ENCODE measurements at regions not wholly inside any gene's neighbourhood (a gene's known extent, or its start where the extent isn't known, plus 50 kb on each side); places are given as distances from the start of the nearest gene placed in this dataset.

GRCh38 chrX:45714866-45715265 is 514.2 kb upstream of the DIPK2B start:
- Histone ChIP-seq H3K36me3 (ENCODE audit: control insufficient read depth in 1 of 2, insufficient read depth in 2 of 2, low read length in 2 of 2) (no peaks in the 10 kb centered on the region), H3K4me3 (ENCODE audit: low read depth in 1 of 2, low read length in 2 of 2) (no peak overlapping the region), H3K27me3 (ENCODE audit: control insufficient read depth in 1 of 2, insufficient read depth in 2 of 2, low read length in 2 of 2) (no peaks in the 10 kb centered on the region), H3K9ac (ENCODE audit: low read depth in 1 of 2, low read length in 2 of 2) (no peak overlapping the region), H3K4me1 (ENCODE audit: control insufficient read depth in 1 of 2, insufficient read depth in 2 of 2, low read length in 2 of 2) (peaks cover 0 to 15% of the 10 kb centered on the region in 2 donors), H3K9me3 (ENCODE audit: control insufficient read depth in 1 of 2, low read length in 2 of 2) (no peaks in the 10 kb centered on the region), H3K27ac (ENCODE audit: low read depth, low read length) (no peak overlapping the region)

- H3K27me3 ChIP-seq (ENCODE audit: control insufficient read depth in 1 of 2, insufficient read depth in 2 of 2, low read length in 2 of 2): no peaks in the 10 kb centered on the region
- H3K27ac ChIP-seq (ENCODE audit: low read depth, low read length): no peak overlapping the region
- no peak overlapping the region for H3K4me3 ChIP-seq (ENCODE audit: low read depth in 1 of 2, low read length in 2 of 2)
- no peaks in the 10 kb centered on the region for H3K9me3 ChIP-seq (ENCODE audit: control insufficient read depth in 1 of 2, low read length in 2 of 2)
- peaks cover 0 to 15% of the 10 kb centered on the region in 2 donors for H3K4me1 ChIP-seq (ENCODE audit: control insufficient read depth in 1 of 2, insufficient read depth in 2 of 2, low read length in 2 of 2)
- H3K9ac ChIP-seq (ENCODE audit: low read depth in 1 of 2, low read length in 2 of 2): no peak overlapping the region
- no peaks in the 10 kb centered on the region for H3K36me3 ChIP-seq (ENCODE audit: control insufficient read depth in 1 of 2, insufficient read depth in 2 of 2, low read length in 2 of 2)
Measured at GRCh38 chrX:45712067-45712466, 511.4 kb upstream of the DIPK2B start.

DNA sequence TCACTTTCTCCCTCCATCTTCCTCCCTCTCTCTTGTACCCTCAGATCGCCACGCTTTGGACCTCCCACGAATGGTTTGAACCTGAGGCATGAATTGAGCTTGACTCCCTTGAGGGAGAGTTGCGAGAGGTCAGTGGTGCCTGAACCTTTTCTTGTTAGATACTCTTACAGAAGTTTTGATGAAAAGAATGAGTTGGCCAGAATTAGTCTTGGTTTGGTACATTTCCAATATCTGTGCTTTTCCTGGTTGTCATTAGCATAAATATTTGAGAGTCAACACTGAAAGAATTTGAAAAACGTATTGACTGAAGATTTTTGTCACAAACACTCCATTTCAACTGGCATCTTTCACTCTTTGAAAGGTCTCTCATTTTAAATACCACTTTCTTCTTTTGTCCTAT is 510.6 kb upstream of the DIPK2B start:
- H3K27me3 ChIP-seq (ENCODE audit: control insufficient read depth in 1 of 2, insufficient read depth in 2 of 2, low read length in 2 of 2): no peaks in the 10 kb centered on the region
- no peak overlapping the region for H3K9ac ChIP-seq (ENCODE audit: low read depth in 1 of 2, low read length in 2 of 2)
- no peaks in the 10 kb centered on the region for H3K36me3 ChIP-seq (ENCODE audit: control insufficient read depth in 1 of 2, insufficient read depth in 2 of 2, low read length in 2 of 2)
- H3K4me1 ChIP-seq (ENCODE audit: control insufficient read depth in 1 of 2, insufficient read depth in 2 of 2, low read length in 2 of 2): peaks cover 0 to 10% of the 10 kb centered on the region in 2 donors
- no peak overlapping the region for H3K4me3 ChIP-seq (ENCODE audit: low read depth in 1 of 2, low read length in 2 of 2)
- no peak overlapping the region for H3K27ac ChIP-seq (ENCODE audit: low read depth, low read length)
- H3K9me3 ChIP-seq (ENCODE audit: control insufficient read depth in 1 of 2, low read length in 2 of 2): no peaks in the 10 kb centered on the region

DNA sequence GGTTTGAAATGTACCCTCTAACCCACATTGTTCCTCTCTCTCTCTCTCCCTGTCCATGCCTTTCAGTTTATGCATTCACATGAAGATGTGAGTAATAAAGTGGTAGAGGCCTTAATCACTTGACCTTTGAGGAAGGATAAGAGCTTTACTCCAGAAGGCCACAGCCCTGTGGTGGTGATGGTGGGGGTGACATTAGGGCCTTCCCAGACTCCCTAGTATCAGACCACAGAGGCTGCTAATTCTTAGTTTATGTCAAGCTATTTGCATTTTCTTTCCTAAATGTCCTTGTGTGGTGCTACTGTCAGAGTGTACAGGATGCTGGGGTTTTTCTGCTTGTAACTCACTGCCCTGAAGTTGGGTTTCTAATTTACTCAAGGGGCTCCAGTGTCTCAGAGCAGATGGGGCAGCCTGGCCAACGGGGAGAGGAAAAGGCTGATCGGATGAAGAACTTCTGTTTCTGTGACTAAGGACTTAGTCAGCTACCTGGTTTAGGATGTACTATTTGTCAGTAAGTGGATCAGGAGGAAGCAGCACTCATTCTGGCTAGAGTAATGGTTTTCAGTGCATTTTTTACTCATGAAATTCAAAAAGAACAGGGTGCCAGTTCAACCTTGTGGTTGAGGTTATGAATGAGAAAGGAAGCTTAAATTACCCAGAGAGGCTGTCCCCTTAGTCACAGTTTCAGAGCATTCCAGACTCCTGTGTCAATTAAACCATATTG is 509.6 kb upstream of the DIPK2B start:
- H3K9ac ChIP-seq (ENCODE audit: low read depth in 1 of 2, low read length in 2 of 2): no peak overlapping the region
- H3K36me3 ChIP-seq (ENCODE audit: control insufficient read depth in 1 of 2, insufficient read depth in 2 of 2, low read length in 2 of 2): no peaks in the 10 kb centered on the region
- peaks cover 0 to under 1% of the 10 kb centered on the region in 2 donors for H3K4me1 ChIP-seq (ENCODE audit: control insufficient read depth in 1 of 2, insufficient read depth in 2 of 2, low read length in 2 of 2)
- no peak overlapping the region for H3K4me3 ChIP-seq (ENCODE audit: low read depth in 1 of 2, low read length in 2 of 2)
- no peaks in the 10 kb centered on the region for H3K27me3 ChIP-seq (ENCODE audit: control insufficient read depth in 1 of 2, insufficient read depth in 2 of 2, low read length in 2 of 2)
- no peak overlapping the region for H3K27ac ChIP-seq (ENCODE audit: low read depth, low read length)
- H3K9me3 ChIP-seq (ENCODE audit: control insufficient read depth in 1 of 2, low read length in 2 of 2): no peaks in the 10 kb centered on the region

DNA sequence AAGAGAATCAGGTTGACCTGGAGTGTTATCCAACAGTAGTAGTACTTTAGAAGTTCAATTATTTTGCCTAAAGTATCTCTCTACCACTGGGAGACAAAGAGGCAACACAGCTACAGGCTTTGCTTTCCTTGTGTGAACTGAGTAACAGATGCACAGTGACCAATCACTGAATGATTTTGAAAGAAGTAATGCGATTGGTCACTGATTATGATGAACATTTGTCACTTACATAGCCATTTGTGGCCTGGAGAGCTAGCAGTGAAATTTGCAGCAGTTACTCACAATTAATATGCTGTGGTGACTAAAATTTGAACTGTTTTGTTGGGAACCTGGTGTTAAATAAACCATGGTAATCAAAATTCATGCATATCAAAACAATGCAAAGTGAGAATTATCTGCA is 508.7 kb upstream of the DIPK2B start:
- Histone ChIP-seq H3K27ac (ENCODE audit: low read depth, low read length) (no peak overlapping the region), H3K9ac (ENCODE audit: low read depth in 1 of 2, low read length in 2 of 2) (no peak overlapping the region), H3K27me3 (ENCODE audit: control insufficient read depth in 1 of 2, insufficient read depth in 2 of 2, low read length in 2 of 2) (no peaks in the 10 kb centered on the region), H3K4me3 (ENCODE audit: low read depth in 1 of 2, low read length in 2 of 2) (no peak overlapping the region), H3K4me1 (ENCODE audit: control insufficient read depth in 1 of 2, insufficient read depth in 2 of 2, low read length in 2 of 2) (no peaks in the 10 kb centered on the region), H3K9me3 (ENCODE audit: control insufficient read depth in 1 of 2, low read length in 2 of 2) (no peaks in the 10 kb centered on the region), H3K36me3 (ENCODE audit: control insufficient read depth in 1 of 2, insufficient read depth in 2 of 2, low read length in 2 of 2) (no peaks in the 10 kb centered on the region)

DNA sequence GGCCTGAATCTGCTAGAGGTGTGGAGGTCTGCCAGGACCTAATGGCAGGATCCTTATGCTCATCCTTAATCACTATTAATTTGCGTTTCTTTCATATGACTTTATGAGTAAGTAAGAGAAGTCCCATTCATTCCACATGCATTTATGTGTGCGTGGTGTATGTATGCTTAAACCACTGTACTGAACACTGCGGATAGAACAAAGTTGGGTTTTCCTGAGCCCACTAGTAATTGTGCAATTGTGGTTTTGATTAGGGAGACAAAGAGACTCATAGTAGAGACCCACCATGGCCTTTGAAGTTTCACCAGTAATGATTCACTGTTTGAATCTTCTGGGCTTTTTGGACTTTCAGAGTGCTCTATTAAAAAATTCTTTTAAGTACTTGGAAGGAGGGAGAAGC is 498.5 kb upstream of the DIPK2B start:
- no peak overlapping the region for H3K4me3 ChIP-seq (ENCODE audit: low read depth in 1 of 2, low read length in 2 of 2)
- H3K27ac ChIP-seq (ENCODE audit: low read depth, low read length): no peak overlapping the region
- no peaks in the 10 kb centered on the region for H3K4me1 ChIP-seq (ENCODE audit: control insufficient read depth in 1 of 2, insufficient read depth in 2 of 2, low read length in 2 of 2)
- no peaks in the 10 kb centered on the region for H3K36me3 ChIP-seq (ENCODE audit: control insufficient read depth in 1 of 2, insufficient read depth in 2 of 2, low read length in 2 of 2)
- H3K9me3 ChIP-seq (ENCODE audit: control insufficient read depth in 1 of 2, low read length in 2 of 2): no peaks in the 10 kb centered on the region
- H3K9ac ChIP-seq (ENCODE audit: low read depth in 1 of 2, low read length in 2 of 2): no peak overlapping the region
- H3K27me3 ChIP-seq (ENCODE audit: control insufficient read depth in 1 of 2, insufficient read depth in 2 of 2, low read length in 2 of 2): no peaks in the 10 kb centered on the region

DNA sequence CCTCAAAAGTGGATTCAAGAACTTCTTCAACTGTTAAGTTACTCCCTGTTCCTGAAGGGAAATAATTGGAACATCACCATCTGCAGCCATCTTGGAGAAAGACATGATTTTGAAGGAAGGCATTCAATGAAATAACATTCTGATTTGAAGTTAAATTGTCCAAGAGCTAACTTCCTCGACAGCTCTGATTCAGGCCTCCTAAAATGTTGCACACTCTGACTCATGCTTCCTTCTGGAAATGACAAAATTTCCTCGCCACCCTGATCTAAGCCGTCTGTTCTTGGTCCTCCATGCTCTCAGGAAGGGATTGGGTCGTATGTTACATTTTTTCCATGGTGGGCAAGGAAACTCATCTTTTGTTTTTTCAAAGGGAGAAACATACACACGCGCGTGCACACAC is 496.9 kb upstream of the DIPK2B start:
- Histone ChIP-seq H3K27ac (ENCODE audit: low read depth, low read length) (no peak overlapping the region), H3K27me3 (ENCODE audit: control insufficient read depth in 1 of 2, insufficient read depth in 2 of 2, low read length in 2 of 2) (no peaks in the 10 kb centered on the region), H3K4me3 (ENCODE audit: low read depth in 1 of 2, low read length in 2 of 2) (no peak overlapping the region), H3K9ac (ENCODE audit: low read depth in 1 of 2, low read length in 2 of 2) (no peak overlapping the region), H3K4me1 (ENCODE audit: control insufficient read depth in 1 of 2, insufficient read depth in 2 of 2, low read length in 2 of 2) (no peaks in the 10 kb centered on the region), H3K36me3 (ENCODE audit: control insufficient read depth in 1 of 2, insufficient read depth in 2 of 2, low read length in 2 of 2) (no peaks in the 10 kb centered on the region), H3K9me3 (ENCODE audit: control insufficient read depth in 1 of 2, low read length in 2 of 2) (no peaks in the 10 kb centered on the region)

DNA sequence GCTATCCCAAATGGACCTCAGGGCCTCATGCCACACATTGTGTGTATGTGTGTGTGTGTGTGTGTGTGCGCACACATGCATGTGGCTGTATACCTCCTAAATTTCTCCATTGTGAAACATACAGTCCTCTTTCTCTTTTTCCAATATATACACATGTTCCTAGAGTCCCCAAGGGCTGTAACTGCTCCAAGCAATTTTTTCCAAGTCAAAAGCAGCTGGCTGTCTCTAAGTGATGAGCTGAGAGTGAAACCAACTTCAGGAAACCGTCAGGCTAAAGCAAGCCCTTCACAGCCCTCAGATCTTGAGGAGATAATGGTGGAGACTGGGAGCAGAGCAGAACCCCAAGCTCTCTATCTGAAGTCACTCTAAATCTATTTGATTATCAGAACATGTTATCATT is 496.1 kb upstream of the DIPK2B start:
- Histone ChIP-seq H3K4me1 (ENCODE audit: control insufficient read depth in 1 of 2, insufficient read depth in 2 of 2, low read length in 2 of 2) (no peaks in the 10 kb centered on the region), H3K27me3 (ENCODE audit: control insufficient read depth in 1 of 2, insufficient read depth in 2 of 2, low read length in 2 of 2) (no peaks in the 10 kb centered on the region), H3K36me3 (ENCODE audit: control insufficient read depth in 1 of 2, insufficient read depth in 2 of 2, low read length in 2 of 2) (no peaks in the 10 kb centered on the region), H3K9me3 (ENCODE audit: control insufficient read depth in 1 of 2, low read length in 2 of 2) (no peaks in the 10 kb centered on the region), H3K4me3 (ENCODE audit: low read depth in 1 of 2, low read length in 2 of 2) (no peak overlapping the region), H3K9ac (ENCODE audit: low read depth in 1 of 2, low read length in 2 of 2) (no peak overlapping the region), H3K27ac (ENCODE audit: low read depth, low read length) (no peak overlapping the region)

- Histone ChIP-seq H3K27ac (ENCODE audit: low read depth, low read length) (no peak overlapping the region), H3K4me1 (ENCODE audit: control insufficient read depth in 1 of 2, insufficient read depth in 2 of 2, low read length in 2 of 2) (no peaks in the 10 kb centered on the region), H3K9ac (ENCODE audit: low read depth in 1 of 2, low read length in 2 of 2) (no peak overlapping the region), H3K9me3 (ENCODE audit: control insufficient read depth in 1 of 2, low read length in 2 of 2) (no peaks in the 10 kb centered on the region), H3K4me3 (ENCODE audit: low read depth in 1 of 2, low read length in 2 of 2) (no peak overlapping the region), H3K36me3 (ENCODE audit: control insufficient read depth in 1 of 2, insufficient read depth in 2 of 2, low read length in 2 of 2) (no peaks in the 10 kb centered on the region), H3K27me3 (ENCODE audit: control insufficient read depth in 1 of 2, insufficient read depth in 2 of 2, low read length in 2 of 2) (no peaks in the 10 kb centered on the region)
Measured at GRCh38 chrX:45689971-45690370, 489.3 kb upstream of the DIPK2B start.

DNA sequence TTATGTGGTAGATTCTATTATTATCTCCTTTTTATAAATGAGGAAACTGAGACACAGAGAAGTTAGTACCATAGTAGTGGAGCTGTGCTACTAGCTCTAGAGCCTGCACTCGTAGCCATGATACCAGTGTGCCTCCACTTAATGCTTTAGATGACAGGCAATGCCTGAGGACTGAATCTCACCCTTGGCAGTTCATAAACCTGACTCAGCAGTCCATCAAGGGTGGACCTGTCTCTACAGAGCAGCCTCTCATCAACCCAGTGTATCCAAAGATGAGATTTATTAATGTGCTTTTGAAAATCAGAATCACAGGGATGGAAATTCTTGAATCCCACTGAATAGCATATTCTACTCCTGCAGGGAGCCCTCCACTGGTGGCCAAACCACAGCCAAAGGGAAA is 483.2 kb upstream of the DIPK2B start:
- no peaks in the 10 kb centered on the region for H3K27me3 ChIP-seq (ENCODE audit: control insufficient read depth in 1 of 2, insufficient read depth in 2 of 2, low read length in 2 of 2)
- no peak overlapping the region for H3K4me3 ChIP-seq (ENCODE audit: low read depth in 1 of 2, low read length in 2 of 2)
- no peaks in the 10 kb centered on the region for H3K4me1 ChIP-seq (ENCODE audit: control insufficient read depth in 1 of 2, insufficient read depth in 2 of 2, low read length in 2 of 2)
- H3K36me3 ChIP-seq (ENCODE audit: control insufficient read depth in 1 of 2, insufficient read depth in 2 of 2, low read length in 2 of 2): no peaks in the 10 kb centered on the region
- no peaks in the 10 kb centered on the region for H3K9me3 ChIP-seq (ENCODE audit: control insufficient read depth in 1 of 2, low read length in 2 of 2)
- no peak overlapping the region for H3K27ac ChIP-seq (ENCODE audit: low read depth, low read length)
- no peak overlapping the region for H3K9ac ChIP-seq (ENCODE audit: low read depth in 1 of 2, low read length in 2 of 2)

DNA sequence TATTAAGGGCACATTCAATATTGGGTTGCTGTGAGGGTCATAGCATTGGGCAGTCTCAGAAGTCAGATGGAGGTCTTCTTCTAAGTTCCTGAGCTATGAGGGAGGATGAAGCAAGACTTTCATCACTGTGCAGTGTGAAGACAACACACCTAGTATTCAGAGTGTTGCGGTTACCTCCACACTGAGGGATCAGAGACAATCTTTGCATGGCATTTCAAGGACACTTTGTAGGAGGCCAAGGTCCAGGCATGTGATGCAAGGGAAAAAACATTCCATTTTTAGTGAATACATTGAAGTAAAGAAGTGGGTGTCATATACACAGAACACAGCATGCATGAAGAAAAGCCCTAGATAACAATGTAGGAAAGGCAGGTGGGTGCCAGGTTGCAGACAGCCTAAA is 481.2 kb upstream of the DIPK2B start:
- H3K27me3 ChIP-seq (ENCODE audit: control insufficient read depth in 1 of 2, insufficient read depth in 2 of 2, low read length in 2 of 2): no peaks in the 10 kb centered on the region
- H3K27ac ChIP-seq (ENCODE audit: low read depth, low read length): no peak overlapping the region
- H3K9ac ChIP-seq (ENCODE audit: low read depth in 1 of 2, low read length in 2 of 2): no peak overlapping the region
- no peak overlapping the region for H3K4me3 ChIP-seq (ENCODE audit: low read depth in 1 of 2, low read length in 2 of 2)
- no peaks in the 10 kb centered on the region for H3K9me3 ChIP-seq (ENCODE audit: control insufficient read depth in 1 of 2, low read length in 2 of 2)
- no peaks in the 10 kb centered on the region for H3K36me3 ChIP-seq (ENCODE audit: control insufficient read depth in 1 of 2, insufficient read depth in 2 of 2, low read length in 2 of 2)
- H3K4me1 ChIP-seq (ENCODE audit: control insufficient read depth in 1 of 2, insufficient read depth in 2 of 2, low read length in 2 of 2): no peaks in the 10 kb centered on the region
